ENCODE measurements at regions not wholly inside any gene's neighbourhood (a gene's known extent, or its start where the extent isn't known, plus 50 kb on each side); places are given as distances from the start of the nearest gene placed in this dataset.

DNA sequence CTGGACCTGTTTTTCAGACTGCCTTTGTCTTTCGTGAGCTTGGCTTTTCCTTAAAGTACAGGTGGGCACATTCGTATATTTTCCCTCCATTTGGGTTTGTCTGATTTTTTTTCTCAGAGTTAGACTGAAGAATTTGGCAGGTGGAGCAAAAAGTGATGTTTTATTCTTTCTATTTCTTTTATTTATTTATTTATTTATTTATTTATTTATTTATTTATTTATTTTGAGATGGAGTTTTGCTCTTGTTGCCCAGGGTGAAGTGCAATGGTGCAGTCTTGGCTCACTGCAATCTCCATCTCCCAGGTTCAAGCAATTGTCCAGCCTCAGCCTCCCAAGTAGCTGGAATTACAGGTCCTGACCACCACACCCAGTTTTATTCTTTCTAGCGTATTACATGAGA is 1805.1 kb upstream of the WWC1 start:
- H3K4me2 ChIP-seq (ENCODE audit: low read length): no peak overlapping the region
- no peak overlapping the region for H3K4me3 ChIP-seq (ENCODE audit: low read length)
- H2AFZ ChIP-seq (ENCODE audit: low read depth, low read length): no peak overlapping the region
- no peaks in the 10 kb centered on the region for H3K79me2 ChIP-seq (replicated peaks; ENCODE audit: insufficient read depth, low read length)
- no peaks in the 10 kb centered on the region for H3K9me2 ChIP-seq (ENCODE audit: insufficient read depth, low read length)
- H3K9me3 ChIP-seq (ENCODE audit: low read length): no peaks in the 10 kb centered on the region
- H3K27me3 ChIP-seq (ENCODE audit: insufficient read depth, low read depth, low read length): no peaks in the 10 kb centered on the region
- H3K27ac ChIP-seq (ENCODE audit: low read length): no peak overlapping the region
- no peaks in the 10 kb centered on the region for H4K20me1 ChIP-seq (ENCODE audit: insufficient read depth)
- no peaks in the 10 kb centered on the region for H3K36me3 ChIP-seq (ENCODE audit: insufficient read depth, low read length)
- TF ChIP-seq, protein P1, sequence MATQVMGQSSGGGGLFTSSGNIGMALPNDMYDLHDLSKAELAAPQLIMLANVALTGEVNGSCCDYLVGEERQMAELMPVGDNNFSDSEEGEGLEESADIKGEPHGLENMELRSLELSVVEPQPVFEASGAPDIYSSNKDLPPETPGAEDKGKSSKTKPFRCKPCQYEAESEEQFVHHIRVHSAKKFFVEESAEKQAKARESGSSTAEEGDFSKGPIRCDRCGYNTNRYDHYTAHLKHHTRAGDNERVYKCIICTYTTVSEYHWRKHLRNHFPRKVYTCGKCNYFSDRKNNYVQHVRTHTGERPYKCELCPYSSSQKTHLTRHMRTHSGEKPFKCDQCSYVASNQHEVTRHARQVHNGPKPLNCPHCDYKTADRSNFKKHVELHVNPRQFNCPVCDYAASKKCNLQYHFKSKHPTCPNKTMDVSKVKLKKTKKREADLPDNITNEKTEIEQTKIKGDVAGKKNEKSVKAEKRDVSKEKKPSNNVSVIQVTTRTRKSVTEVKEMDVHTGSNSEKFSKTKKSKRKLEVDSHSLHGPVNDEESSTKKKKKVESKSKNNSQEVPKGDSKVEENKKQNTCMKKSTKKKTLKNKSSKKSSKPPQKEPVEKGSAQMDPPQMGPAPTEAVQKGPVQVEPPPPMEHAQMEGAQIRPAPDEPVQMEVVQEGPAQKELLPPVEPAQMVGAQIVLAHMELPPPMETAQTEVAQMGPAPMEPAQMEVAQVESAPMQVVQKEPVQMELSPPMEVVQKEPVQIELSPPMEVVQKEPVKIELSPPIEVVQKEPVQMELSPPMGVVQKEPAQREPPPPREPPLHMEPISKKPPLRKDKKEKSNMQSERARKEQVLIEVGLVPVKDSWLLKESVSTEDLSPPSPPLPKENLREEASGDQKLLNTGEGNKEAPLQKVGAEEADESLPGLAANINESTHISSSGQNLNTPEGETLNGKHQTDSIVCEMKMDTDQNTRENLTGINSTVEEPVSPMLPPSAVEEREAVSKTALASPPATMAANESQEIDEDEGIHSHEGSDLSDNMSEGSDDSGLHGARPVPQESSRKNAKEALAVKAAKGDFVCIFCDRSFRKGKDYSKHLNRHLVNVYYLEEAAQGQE (IDR thresholded peaks at IDR 0.05; ENCODE audit: borderline replicate concordance): no peak
- TF ChIP-seq TAF1 (IDR thresholded peaks at IDR 0.05; ENCODE audit: low read depth) (no peak), MXI1 (conservative IDR thresholded peaks at IDR 0.05; ENCODE audit: poor library complexity, severe bottlenecking) (no peak), EP300 (conservative IDR thresholded peaks at IDR 0.05; ENCODE audit: poor library complexity, severe bottlenecking) (no peak)
- H3K9ac ChIP-seq (ENCODE audit: low read length): no peak overlapping the region
- no peaks in the 10 kb centered on the region for H3F3A ChIP-seq (ENCODE audit: insufficient read depth, low read length, poor library complexity, severe bottlenecking)

DNA sequence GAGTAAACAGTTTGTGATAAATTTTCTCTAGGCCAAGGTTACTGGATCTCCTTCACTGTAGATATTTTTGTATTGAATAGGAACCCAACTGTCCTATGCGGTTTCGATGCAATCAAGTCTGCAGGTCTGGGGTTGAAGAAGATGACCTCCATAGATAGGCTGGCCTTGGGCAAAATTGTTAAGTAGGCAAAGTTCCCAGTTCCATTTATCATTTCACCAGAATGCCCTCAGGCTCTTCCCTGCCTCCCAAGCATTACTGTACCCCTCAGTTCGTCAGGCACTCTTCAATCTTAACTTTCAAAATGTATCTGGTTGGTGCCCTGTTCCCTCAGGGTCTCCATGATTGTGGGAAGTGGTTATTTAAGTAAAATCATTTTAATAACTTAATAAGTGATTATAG is 1802.9 kb upstream of the WWC1 start:
- H3K9ac ChIP-seq (ENCODE audit: low read length): no peak overlapping the region
- no peaks in the 10 kb centered on the region for H3K36me3 ChIP-seq (ENCODE audit: insufficient read depth, low read length)
- no peaks in the 10 kb centered on the region for H3K9me2 ChIP-seq (ENCODE audit: insufficient read depth, low read length)
- H4K20me1 ChIP-seq (ENCODE audit: insufficient read depth): no peaks in the 10 kb centered on the region
- H2AFZ ChIP-seq (ENCODE audit: low read depth, low read length): no peak overlapping the region
- no peaks in the 10 kb centered on the region for H3K79me2 ChIP-seq (replicated peaks; ENCODE audit: insufficient read depth, low read length)
- H3K27ac ChIP-seq (ENCODE audit: low read length): no peak overlapping the region
- no peaks in the 10 kb centered on the region for H3K9me3 ChIP-seq (ENCODE audit: low read length)
- TF ChIP-seq EZH2 (IDR thresholded peaks at IDR 0.05; ENCODE audit: borderline replicate concordance, insufficient read depth, low read length, poor library complexity, severe bottlenecking): no peak
- TF ChIP-seq, protein P2, sequence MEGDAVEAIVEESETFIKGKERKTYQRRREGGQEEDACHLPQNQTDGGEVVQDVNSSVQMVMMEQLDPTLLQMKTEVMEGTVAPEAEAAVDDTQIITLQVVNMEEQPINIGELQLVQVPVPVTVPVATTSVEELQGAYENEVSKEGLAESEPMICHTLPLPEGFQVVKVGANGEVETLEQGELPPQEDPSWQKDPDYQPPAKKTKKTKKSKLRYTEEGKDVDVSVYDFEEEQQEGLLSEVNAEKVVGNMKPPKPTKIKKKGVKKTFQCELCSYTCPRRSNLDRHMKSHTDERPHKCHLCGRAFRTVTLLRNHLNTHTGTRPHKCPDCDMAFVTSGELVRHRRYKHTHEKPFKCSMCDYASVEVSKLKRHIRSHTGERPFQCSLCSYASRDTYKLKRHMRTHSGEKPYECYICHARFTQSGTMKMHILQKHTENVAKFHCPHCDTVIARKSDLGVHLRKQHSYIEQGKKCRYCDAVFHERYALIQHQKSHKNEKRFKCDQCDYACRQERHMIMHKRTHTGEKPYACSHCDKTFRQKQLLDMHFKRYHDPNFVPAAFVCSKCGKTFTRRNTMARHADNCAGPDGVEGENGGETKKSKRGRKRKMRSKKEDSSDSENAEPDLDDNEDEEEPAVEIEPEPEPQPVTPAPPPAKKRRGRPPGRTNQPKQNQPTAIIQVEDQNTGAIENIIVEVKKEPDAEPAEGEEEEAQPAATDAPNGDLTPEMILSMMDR (IDR thresholded peaks at IDR 0.05; ENCODE audit: poor library complexity, severe bottlenecking): no peak
- TF ChIP-seq, protein P1 (IDR thresholded peaks at IDR 0.05; ENCODE audit: borderline replicate concordance): no peak
- no peak for TF ChIP-seq TAF1 (IDR thresholded peaks at IDR 0.05; ENCODE audit: low read depth)
- TF ChIP-seq SMC3 (conservative IDR thresholded peaks at IDR 0.05; ENCODE audit: poor library complexity): no peak
- no peak for TF ChIP-seq RAD21 (conservative IDR thresholded peaks at IDR 0.05)
- TF ChIP-seq EP300 (conservative IDR thresholded peaks at IDR 0.05; ENCODE audit: poor library complexity, severe bottlenecking): no peak
- TF ChIP-seq MXI1 (conservative IDR thresholded peaks at IDR 0.05; ENCODE audit: poor library complexity, severe bottlenecking): no peak
- no peak for TF ChIP-seq POLR2AphosphoS5 (IDR thresholded peaks at IDR 0.05)
- H3K4me2 ChIP-seq (ENCODE audit: low read length): no peak overlapping the region
- no peaks in the 10 kb centered on the region for H3K27me3 ChIP-seq (ENCODE audit: insufficient read depth, low read depth, low read length)
- no peak overlapping the region for H3K4me3 ChIP-seq (ENCODE audit: low read length)
- H3F3A ChIP-seq (ENCODE audit: insufficient read depth, low read length, poor library complexity, severe bottlenecking): no peaks in the 10 kb centered on the region
